Nephron progenitor cell (in vitro differentiated cells): ENCODE measurements at regions not wholly inside any gene's neighbourhood (a gene's known extent, or its start where the extent isn't known, plus 50 kb on each side); places are given as distances from the start of the nearest gene placed in this dataset.

Experiments
- DNase-seq: peaks from one replicate; pipeline ENCODE4 v3.0.0; 2021
- H3K27ac Mint-ChIP-seq: 2 replicates; pipeline ENCODE4 v1.8.0; 2021; ENCODE audit warnings: mild to moderate bottlenecking, moderate library complexity, mixed read lengths
- H3K27me3 Mint-ChIP-seq: 2 replicates; pipeline ENCODE4 v1.8.0; 2021; ENCODE audit warnings: mild to moderate bottlenecking, low read depth, mixed read lengths; ENCODE audit not compliant: poor library complexity
- H3K36me3 Mint-ChIP-seq: 2 replicates; pipeline ENCODE4 v1.8.0; 2021; ENCODE audit warnings: low read depth, mixed read lengths
- H3K4me1 Mint-ChIP-seq: 2 replicates; pipeline ENCODE4 v1.8.0; 2021; ENCODE audit warnings: mixed read lengths
- H3K4me3 Mint-ChIP-seq: 2 replicates; pipeline ENCODE4 v1.8.0; 2021; ENCODE audit warnings: mild to moderate bottlenecking, moderate library complexity, mixed read lengths
- H3K9me3 Mint-ChIP-seq: 2 replicates; pipeline ENCODE4 v1.8.0; 2021; ENCODE audit warnings: mild to moderate bottlenecking, moderate library complexity, mixed read lengths
- TF ChIP-seq, protein P1 (sequence below): fragments of 200-600 bp; sonication (generic); IDR thresholded peaks from 2 replicates; pipeline ENCODE4 v1.5.0; 2021; ENCODE audit warnings: antibody characterized with exemption

DNA sequence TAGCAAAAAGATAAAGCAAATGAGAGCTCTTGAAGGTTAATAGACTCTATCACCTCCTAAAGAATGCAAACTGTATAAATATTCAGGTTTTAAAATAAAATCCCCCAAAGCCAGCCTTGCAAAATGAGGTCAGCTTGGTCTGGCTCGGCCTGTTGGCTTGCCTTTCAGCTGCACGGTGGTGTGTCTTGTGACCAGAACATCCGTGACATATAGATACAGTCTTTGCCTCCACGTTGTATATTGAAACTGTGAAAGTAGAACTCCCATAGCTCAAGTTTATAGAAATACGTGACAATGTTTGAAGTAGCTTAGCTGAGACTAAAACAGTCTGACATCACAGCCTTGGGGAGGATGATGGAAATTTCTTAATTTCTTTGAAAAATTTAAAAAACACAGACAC, 236.6 kb upstream of the MYOCD start:
- Mint-ChIP-seq H3K4me1 (peaks cover 4% of the 10 kb centered on the region), H3K9me3 (peaks cover 9% of the 10 kb centered on the region), H3K36me3 (no peaks in the 10 kb centered on the region), H3K4me3 (no peak overlapping the region), H3K27ac (no peak overlapping the region), H3K27me3 (no peaks in the 10 kb centered on the region)
- no peak for DNase-seq
- TF ChIP-seq, protein P1, sequence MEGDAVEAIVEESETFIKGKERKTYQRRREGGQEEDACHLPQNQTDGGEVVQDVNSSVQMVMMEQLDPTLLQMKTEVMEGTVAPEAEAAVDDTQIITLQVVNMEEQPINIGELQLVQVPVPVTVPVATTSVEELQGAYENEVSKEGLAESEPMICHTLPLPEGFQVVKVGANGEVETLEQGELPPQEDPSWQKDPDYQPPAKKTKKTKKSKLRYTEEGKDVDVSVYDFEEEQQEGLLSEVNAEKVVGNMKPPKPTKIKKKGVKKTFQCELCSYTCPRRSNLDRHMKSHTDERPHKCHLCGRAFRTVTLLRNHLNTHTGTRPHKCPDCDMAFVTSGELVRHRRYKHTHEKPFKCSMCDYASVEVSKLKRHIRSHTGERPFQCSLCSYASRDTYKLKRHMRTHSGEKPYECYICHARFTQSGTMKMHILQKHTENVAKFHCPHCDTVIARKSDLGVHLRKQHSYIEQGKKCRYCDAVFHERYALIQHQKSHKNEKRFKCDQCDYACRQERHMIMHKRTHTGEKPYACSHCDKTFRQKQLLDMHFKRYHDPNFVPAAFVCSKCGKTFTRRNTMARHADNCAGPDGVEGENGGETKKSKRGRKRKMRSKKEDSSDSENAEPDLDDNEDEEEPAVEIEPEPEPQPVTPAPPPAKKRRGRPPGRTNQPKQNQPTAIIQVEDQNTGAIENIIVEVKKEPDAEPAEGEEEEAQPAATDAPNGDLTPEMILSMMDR: no peak

DNA sequence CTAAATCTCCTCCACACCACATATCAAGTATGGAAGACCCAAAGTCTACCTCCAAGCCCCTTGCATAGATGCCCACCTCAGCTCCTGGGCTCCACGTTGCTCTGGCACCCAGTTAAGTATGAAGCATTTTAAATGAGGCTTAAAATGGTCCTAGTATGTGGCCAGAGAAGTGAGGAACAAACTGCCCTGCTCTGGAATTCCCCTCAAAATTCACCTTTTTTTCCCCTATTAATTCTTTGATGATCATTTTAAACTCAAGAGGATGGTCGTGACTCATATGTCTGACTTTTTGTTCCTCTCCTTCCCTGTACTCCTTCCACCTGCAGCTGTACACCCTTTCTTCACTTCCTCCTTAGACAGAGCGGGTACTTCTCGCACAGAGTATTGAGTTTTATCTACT, 234.5 kb upstream of the MYOCD start:
- Mint-ChIP-seq H3K27ac (no peak overlapping the region), H3K4me1 (peaks cover 7% of the 10 kb centered on the region), H3K36me3 (no peaks in the 10 kb centered on the region), H3K4me3 (no peak overlapping the region), H3K9me3 (peaks cover 3% of the 10 kb centered on the region), H3K27me3 (no peaks in the 10 kb centered on the region)
- no peak for DNase-seq
- TF ChIP-seq, protein P1: no peak

DNA sequence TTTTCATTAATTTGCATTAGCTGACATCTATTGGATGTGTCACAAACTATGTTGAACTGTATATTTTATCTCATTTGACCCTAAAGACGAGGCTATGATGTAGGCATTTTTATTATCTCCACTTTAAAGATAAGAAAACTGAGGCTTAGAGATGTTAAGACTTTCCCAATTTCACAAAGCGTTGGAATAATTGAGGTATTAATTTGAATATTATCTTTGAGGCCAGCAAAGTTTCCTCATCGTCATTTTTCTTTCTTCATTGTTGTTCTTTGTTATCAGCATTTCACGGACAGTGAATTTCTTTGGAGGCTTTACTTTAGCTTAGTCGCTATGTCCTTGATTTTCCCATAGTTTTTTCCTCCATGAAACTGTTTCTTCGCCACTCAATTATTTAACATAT, 227.5 kb upstream of the MYOCD start:
- TF ChIP-seq, protein P1: no peak
- Mint-ChIP-seq H3K36me3 (peaks cover 9% of the 10 kb centered on the region), H3K4me3 (no peak overlapping the region), H3K27ac (no peak overlapping the region), H3K4me1 (peaks cover 40% of the 10 kb centered on the region), H3K27me3 (peaks cover 5% of the 10 kb centered on the region), H3K9me3 (peaks cover 14% of the 10 kb centered on the region)
- DNase-seq: no peak

DNA sequence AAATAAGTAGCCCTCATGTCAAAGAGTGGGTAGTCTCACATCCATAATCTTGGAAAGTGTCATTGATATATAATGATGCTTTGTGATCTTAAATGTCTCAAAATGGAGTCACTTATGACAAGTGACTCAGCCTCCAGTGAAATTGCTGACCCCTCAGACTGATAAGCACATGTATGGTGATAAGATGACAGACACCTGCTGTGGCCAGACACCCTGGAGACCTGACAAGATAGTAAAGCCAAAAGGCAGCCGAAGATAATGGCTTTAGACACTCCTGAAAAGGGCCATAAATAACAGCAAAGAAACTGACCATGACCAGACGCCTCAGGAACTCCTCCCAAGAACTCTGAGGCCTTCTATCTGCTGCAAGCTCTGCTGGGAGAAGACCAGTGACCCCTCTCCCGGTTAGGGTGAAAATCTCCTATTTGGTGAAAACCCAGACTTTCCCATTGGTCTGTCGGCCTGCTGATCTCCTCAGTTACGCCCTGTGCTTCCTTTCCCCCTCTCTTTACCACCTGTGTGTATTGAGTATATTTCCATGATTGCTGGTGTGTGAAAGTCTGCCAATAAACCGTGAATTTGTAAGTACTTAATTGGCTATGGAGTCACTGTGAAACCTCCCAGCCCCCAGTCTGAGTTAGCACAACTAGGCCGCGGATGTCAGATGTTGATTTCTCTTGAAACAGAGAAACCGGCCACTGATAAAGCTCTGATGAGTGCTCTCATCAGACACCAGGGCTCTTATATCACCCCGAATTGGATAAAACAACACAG, 226.7 kb upstream of the MYOCD start:
- TF ChIP-seq, protein P1: no peak
- peak overlapping the region; percentile 95 for H3K27ac Mint-ChIP-seq
- peak; percentile 15 for DNase-seq
- peaks cover 15% of the 10 kb centered on the region for H3K9me3 Mint-ChIP-seq
- peak overlapping the region; percentile 28 for H3K4me3 Mint-ChIP-seq
- H3K27me3 Mint-ChIP-seq: peaks cover 5% of the 10 kb centered on the region
- H3K4me1 Mint-ChIP-seq: peaks cover 37% of the 10 kb centered on the region
- H3K36me3 Mint-ChIP-seq: peaks cover 9% of the 10 kb centered on the region

DNA sequence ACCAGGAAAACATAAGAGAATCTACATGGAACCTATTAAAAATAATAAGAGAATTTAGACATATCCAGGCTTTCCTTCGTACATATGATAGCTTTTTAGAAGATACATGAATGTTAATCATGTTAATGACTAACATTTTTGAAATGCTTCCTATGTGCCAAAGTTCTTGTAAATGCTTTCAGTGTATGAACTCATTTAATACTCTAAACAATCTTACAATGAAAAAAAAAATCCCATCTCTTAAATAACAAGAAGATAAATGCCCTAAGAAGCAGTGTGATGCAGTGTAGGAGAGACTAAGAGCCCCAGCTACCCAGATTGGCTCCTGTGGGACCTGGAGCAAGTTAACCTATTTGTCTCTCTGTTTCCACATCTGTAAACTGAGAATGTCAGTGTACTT, 220.4 kb upstream of the MYOCD start:
- Mint-ChIP-seq H3K36me3 (peaks cover 25% of the 10 kb centered on the region), H3K4me3 (no peak overlapping the region), H3K27me3 (no peaks in the 10 kb centered on the region), H3K4me1 (peaks cover 5% of the 10 kb centered on the region), H3K27ac (no peak overlapping the region), H3K9me3 (peaks cover 55% of the 10 kb centered on the region)
- TF ChIP-seq, protein P1: no peak
- no peak for DNase-seq

DNA sequence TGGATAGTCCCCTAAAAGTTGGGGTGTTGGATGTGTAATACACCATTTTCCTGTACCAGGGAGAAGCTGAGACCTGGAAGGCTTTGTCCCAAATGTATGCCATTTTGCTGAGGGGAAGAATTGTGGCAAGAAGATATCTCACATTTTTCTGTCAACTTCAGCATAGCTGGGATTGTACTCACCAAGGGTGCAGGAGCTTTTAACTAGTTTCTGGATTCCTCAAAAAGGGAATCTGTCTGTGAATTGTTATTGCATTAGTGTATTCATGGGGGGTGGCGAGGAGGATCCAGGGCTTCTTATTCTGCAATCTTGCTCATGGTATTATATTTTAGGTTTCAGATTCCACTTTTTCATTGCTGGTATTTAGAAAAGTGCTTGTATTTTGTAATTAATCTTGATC, 208.2 kb upstream of the MYOCD start:
- H3K27ac Mint-ChIP-seq: no peak overlapping the region
- TF ChIP-seq, protein P1: no peak
- peaks cover 36% of the 10 kb centered on the region for H3K9me3 Mint-ChIP-seq
- H3K4me3 Mint-ChIP-seq: no peak overlapping the region
- no peaks in the 10 kb centered on the region for H3K27me3 Mint-ChIP-seq
- H3K4me1 Mint-ChIP-seq: no peaks in the 10 kb centered on the region
- no peak for DNase-seq
- H3K36me3 Mint-ChIP-seq: peaks cover 15% of the 10 kb centered on the region
